Lower lobe of right lung (tissue), 2 donors: ENCODE measurements at regions not wholly inside any gene's neighbourhood (a gene's known extent, or its start where the extent isn't known, plus 50 kb on each side); places are given as distances from the start of the nearest gene placed in this dataset.

Source experiments
- ATAC-seq, 2 donors: fragments of 200-7000 bp; cut with Tn5 transposase; one replicate each; pipeline ENCODE4 v1.9.1; 2020 to 2022; ENCODE audit warnings: mild to moderate bottlenecking in 2 of 2, moderate library complexity in 2 of 2
- DNase-seq: peaks from one replicate; pipeline ENCODE4 v3.0.0-alpha.2; 2020
- H3K27ac ChIP-seq: fragments of 200-600 bp; one replicate; pipeline ENCODE4 v1.8.0; 2022
- H3K27me3 ChIP-seq: fragments of 200-600 bp; one replicate; pipeline ENCODE4 v1.8.0; 2022; ENCODE audit warnings: low read depth
- H3K36me3 ChIP-seq: fragments of 200-600 bp; one replicate; pipeline ENCODE4 v1.8.0; 2022; ENCODE audit warnings: mild to moderate bottlenecking
- H3K4me1 ChIP-seq: fragments of 200-600 bp; one replicate; pipeline ENCODE4 v1.8.0; 2022
- H3K4me3 ChIP-seq: fragments of 200-600 bp; one replicate; pipeline ENCODE4 v1.8.0; 2022; ENCODE audit warnings: mild to moderate bottlenecking
- H3K9me3 ChIP-seq: fragments of 200-600 bp; one replicate; pipeline ENCODE4 v1.8.0; 2022
- CTCF ChIP-seq: fragments of 200-600 bp; IDR thresholded peaks from one replicate; pipeline ENCODE4 v1.8.0; 2022; ENCODE audit warnings: antibody characterized with exemption, mild to moderate bottlenecking
- intact Hi-C: fragments of 100-400 bp; cut with DNase I; formaldehyde crosslinking; loops from one replicate; pipeline ENCODE4 v1.11.0; 2022
- donor health status: DM: no; HTN: yes; CAD: no; lungs with severe emphysema.

DNA sequence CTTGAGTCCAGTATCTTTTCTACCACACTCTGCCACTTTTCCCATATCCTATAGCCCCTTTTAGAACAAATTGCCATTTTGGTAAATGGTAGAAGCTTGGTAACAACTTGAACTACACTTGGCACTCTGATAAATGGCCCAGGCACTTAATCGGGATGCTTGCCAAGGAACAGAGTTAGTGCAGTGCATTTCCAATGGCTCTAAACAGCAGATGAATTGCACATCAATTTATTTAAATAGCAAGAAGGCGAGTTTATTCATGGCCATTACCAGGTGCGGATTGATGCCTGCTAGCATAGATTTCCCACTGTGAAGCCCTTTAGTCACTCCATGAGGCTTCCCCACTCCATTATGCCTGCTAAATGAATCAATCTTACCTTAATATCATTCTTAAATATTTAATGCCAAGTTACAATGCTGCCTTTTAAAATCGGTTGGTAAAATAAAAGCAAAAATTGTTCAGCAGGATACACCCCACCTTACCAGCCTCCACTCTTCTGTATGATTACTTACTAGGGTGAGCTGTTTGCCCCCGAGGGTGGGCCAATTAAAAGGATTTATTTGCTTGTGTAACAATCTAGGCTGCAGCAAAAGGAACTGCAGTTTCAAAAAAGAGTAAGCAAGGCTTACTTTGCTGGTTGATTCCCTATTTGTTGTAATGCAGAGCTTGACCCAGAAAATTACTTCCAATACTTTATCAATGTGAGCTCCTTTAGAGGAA lies 136.0 kb upstream of the ARHGAP42 start:
- H3K27me3 ChIP-seq = no peaks in the 10 kb centered on the region
- intact Hi-C loops = no loop called here
- no peak for TF ChIP-seq CTCF
- H3K4me1 ChIP-seq = no peaks in the 10 kb centered on the region
- no peak for DNase-seq
- ATAC-seq = no peak
- no peak overlapping the region for H3K4me3 ChIP-seq
- H3K9me3 ChIP-seq = no peaks in the 10 kb centered on the region
- H3K36me3 ChIP-seq = no peaks in the 10 kb centered on the region
- H3K27ac ChIP-seq = no peak overlapping the region

- no peak overlapping the region for H3K27ac ChIP-seq
- no peaks in the 10 kb centered on the region for H3K9me3 ChIP-seq
- H3K27me3 ChIP-seq = no peaks in the 10 kb centered on the region
- no peak for TF ChIP-seq CTCF
- intact Hi-C loops = no loop called here
- H3K4me3 ChIP-seq = no peak overlapping the region
- H3K36me3 ChIP-seq = no peaks in the 10 kb centered on the region
- ATAC-seq = no peak
- DNase-seq = no peak
- H3K4me1 ChIP-seq = no peaks in the 10 kb centered on the region
These were observed 131.2 kb upstream of the ARHGAP42 start for GRCh38 chr11:100555931-100556330.

GRCh38 chr11:100556781-100557180 lies 130.3 kb upstream of the ARHGAP42 start:
- DNase-seq (no peak), ATAC-seq (no peak)
- Histone ChIP-seq H3K27me3 (no peaks in the 10 kb centered on the region), H3K4me3 (no peak overlapping the region), H3K4me1 (no peaks in the 10 kb centered on the region), H3K36me3 (no peaks in the 10 kb centered on the region), H3K27ac (no peak overlapping the region), H3K9me3 (no peaks in the 10 kb centered on the region)
- intact Hi-C loops = no loop called here
- no peak for TF ChIP-seq CTCF

DNA sequence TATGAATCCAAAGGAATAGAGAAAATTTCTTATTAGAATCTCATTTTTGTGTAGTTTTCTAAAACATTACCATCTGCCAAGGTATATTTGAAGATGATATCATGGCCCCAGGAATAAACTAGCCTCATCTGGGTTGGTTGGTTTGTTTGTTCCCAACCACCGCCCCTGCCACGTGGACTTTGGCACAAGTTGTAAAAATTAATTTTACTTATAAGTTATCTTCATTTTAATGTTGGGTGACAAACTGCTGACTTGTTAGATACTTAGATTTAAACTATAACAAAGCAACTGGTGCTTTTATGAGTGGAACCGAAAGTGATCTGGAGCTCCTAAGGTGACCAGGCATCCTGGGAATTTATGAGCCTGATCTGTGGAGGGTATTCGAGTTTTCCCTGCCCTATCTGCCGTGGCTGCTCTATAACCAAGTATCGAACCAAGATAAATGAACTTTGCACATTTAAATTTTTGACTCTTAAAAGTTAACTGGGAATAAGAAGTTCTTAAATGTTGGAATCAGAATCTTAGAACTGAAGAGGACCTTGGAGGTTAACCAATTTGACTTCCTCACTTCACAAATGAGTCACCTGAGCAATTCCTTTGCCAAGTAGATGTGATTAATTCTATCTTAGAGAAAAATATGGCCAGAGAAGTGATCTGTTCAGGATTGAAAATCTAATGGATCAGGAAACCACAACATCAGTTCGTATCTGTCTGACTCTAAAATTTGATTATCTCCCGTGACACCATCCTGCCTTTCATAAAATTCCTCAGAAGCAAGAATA lies 129.1 kb upstream of the ARHGAP42 start:
- Histone ChIP-seq H3K4me3 (no peak overlapping the region), H3K27ac (no peak overlapping the region), H3K9me3 (no peaks in the 10 kb centered on the region), H3K27me3 (no peaks in the 10 kb centered on the region), H3K4me1 (peaks cover 7% of the 10 kb centered on the region), H3K36me3 (no peaks in the 10 kb centered on the region)
- intact Hi-C loops = no loop called here
- ATAC-seq = no peak
- no peak for TF ChIP-seq CTCF
- DNase-seq = no peak

DNA sequence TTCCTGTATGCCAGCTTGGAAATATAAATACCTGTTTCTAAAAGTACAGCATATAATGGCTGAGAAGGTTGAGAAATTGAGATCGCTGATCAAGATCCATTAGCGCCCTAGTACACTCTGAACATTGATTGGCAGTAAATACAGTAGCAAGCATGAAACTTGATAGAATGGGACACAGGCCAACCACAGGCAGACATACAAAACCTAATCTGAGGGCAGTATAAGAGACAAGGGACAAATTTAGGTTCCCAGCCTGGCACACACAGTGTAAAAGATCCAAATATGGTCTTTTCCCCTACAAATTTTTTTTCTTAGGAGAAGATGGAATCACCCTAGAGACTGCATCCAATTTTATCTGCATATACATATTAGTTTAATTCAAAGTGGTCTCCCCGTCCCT lies 126.5 kb upstream of the ARHGAP42 start:
- Histone ChIP-seq H3K27ac (no peak overlapping the region), H3K36me3 (no peaks in the 10 kb centered on the region), H3K27me3 (no peaks in the 10 kb centered on the region), H3K4me1 (peaks cover 7% of the 10 kb centered on the region), H3K9me3 (no peaks in the 10 kb centered on the region), H3K4me3 (no peak overlapping the region)
- intact Hi-C loops = no loop called here
- ATAC-seq (no peak), DNase-seq (no peak)
- TF ChIP-seq CTCF = no peak
